Sciatic nerve (tissue), 2 donors: ENCODE measurements at regions not wholly inside any gene's neighbourhood (a gene's known extent, or its start where the extent isn't known, plus 50 kb on each side); places are given as distances from the start of the nearest gene placed in this dataset.

Source experiments
- ATAC-seq: fragments of 200-7000 bp; cut with Tn5 transposase; one replicate; pipeline ENCODE4 v1.9.1; 2020; ENCODE audit warnings: mild to moderate bottlenecking, moderate library complexity
- DNase-seq: peaks from one replicate; pipeline ENCODE4 v3.0.0-alpha.2; 2020; ENCODE audit warnings: low spot score
- intact Hi-C: fragments of 100-400 bp; cut with DNase I; formaldehyde crosslinking; loops from one replicate; pipeline ENCODE4 v1.14.2; 2022
- donor health status: DM: no; HTN: no; CAD: no.
- donor health status: DM: no; HTN: no; CAD: no.

DNA sequence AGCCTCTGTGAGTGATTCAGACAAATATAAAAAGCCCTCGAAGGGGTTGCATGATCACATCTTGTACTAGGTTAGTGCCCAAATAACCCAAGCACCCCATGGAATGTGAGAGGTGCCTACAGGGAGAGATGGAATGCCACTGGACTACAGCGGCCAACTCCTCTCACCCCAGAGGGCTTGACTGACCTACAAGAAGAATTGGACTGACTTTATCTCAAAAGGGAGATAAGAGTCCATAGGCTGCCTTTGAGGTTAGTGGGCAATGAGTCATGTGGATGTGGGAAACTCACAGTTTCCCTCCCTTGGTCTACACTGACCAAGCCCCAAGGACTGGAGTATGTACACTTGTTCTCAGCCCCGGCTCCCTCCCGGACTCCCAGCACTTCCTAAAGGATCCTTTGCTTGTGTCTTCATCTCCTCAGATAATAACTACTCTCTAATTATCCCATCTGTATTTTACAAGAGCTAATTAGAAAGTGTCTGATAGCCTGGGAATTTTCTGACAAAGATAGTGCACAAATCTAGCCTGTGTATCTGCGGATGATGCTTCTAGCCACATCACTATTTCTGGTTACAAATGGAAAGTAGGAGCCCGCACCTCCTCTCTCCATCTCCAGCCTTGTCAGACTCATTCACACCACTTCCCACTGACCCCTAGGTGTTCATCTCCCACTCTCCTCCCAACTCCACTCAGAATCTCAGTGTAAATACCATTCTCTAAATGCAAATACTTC is 547.8 kb upstream of the TBL1XR1 start:
- DNase-seq (no peak), ATAC-seq (no peak)
- intact Hi-C loops = no loop called here

DNA sequence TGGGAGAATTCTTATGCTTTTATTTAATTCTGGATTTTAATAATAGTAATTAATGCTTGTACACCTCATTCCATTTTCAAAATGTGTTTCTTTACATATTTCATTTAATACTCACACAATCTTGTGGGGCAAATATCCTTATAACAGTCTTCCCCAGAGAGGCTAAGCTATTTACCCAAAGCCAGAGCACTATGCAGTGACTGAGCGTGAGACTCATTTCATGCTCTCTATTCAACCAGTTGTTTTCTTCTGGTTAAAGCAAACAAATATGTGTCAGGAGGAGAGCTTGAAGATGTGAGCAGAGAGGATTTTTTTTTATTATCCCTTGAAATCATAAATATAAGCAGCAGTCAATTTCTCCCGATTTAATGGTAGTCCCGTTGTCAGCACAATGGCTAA is 548.3 kb upstream of the TBL1XR1 start:
- DNase-seq (no peak), ATAC-seq (no peak)
- intact Hi-C loops = no loop called here

DNA sequence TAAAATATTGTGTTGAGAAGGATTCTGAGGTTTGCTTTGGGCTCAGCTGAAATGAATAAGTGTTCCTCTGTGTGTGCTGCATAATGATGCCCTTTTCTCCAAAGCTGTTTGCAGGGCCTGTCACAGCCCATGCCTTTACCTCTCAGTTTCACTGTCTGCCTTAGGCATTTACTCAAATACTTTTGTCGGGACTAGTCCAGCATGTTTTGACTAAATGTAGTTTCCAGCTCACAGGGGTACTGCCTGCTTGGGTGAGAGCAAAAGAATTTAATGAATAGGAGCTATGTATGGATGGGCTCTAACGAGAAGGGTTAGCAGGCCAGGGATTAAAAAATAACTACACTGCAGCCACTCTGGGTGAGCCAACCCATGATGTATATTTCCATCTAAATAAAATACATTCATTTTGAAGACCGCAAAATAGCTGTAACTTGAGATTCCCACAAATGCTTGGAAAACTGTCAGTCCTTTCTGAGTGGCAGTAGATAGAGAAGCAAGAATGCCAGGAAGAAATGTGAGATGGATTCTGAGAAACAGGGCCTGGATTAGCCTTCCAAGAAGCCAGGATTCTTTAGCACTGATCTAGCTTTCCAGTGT is 549.2 kb upstream of the TBL1XR1 start:
- ATAC-seq = peak; percentile 74
- DNase-seq = no peak
- intact Hi-C loops = no loop called here

DNA sequence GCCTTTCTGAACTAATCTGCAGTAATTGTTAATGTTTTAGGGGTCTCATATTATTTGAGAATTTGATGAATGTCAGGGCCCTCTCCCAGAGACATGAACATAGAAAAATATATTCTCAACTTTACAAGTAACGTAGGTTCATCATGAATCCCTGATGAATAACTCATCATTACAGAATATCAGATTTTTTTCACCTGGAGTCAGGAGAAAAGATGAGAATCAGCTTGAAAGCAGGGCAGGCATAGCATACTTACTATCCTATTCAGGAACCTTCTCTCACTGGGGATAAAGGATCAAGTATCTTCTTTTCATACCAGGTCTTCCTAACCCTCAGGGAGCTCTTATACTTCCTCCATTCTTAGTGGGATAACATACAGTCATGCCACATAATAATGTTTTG is 552.6 kb upstream of the TBL1XR1 start:
- ATAC-seq = no peak
- DNase-seq = no peak
- intact Hi-C loops = no loop called here

DNA sequence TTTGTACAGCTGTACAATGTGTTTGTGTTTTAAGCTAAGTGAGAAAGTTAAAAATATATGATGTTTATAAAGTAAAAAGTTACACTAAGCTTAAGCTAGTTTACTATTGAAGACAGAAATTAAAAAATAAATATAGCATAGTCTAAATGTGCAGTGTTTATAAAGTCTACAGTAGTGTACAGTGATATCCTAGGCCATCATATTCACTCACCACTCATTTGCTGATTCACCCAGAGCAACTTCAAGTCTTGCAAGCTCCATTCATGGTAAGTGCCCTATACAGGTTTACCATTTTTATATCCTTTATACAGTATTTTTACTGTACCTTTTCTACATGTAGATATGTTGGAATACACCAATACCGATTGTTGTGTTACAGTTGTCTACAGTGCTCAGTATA is 553.2 kb upstream of the TBL1XR1 start:
- ATAC-seq (no peak), DNase-seq (no peak)
- intact Hi-C loops = no loop called here

DNA sequence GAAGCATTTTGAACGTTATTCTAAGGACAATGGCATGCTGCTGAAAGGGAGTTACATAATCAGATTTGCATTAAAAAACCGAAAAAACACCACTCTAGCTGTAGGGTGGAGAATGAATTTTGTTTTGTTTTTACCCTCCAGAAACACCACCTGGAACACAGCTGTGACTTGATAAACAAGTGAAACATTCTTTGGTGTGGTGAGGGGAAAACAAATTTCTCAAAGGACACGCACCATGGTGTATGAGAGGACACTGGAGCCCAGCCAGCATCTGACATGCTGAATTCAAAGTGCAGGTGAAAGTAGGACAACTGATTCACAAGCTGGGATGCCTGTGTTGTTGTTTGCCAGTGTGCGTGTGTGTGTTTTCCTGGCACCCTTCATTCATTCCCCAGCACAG is 554.5 kb upstream of the TBL1XR1 start:
- DNase-seq (no peak), ATAC-seq (no peak)
- intact Hi-C loops = no loop called here

DNA sequence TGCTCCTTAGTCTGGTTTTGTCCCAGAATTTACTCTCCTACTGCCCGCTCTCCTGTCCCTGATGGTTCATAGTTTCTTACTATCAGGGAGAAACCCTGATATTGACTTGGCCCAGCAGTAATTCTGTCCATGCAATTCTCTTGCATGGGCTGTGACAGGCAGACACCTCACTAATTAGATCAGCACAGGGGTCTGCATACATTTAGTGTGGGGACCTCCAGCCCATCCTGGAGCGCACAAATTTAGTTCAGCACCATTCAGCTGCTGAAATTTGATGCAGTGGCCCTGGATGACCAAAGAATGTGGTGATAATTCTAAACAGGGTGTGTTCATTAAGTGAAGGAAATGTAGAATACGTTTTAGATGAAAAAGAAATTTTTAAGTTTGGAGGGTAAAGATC is 555.5 kb upstream of the TBL1XR1 start:
- ATAC-seq (no peak), DNase-seq (no peak)
- intact Hi-C loops = no loop called here

DNA sequence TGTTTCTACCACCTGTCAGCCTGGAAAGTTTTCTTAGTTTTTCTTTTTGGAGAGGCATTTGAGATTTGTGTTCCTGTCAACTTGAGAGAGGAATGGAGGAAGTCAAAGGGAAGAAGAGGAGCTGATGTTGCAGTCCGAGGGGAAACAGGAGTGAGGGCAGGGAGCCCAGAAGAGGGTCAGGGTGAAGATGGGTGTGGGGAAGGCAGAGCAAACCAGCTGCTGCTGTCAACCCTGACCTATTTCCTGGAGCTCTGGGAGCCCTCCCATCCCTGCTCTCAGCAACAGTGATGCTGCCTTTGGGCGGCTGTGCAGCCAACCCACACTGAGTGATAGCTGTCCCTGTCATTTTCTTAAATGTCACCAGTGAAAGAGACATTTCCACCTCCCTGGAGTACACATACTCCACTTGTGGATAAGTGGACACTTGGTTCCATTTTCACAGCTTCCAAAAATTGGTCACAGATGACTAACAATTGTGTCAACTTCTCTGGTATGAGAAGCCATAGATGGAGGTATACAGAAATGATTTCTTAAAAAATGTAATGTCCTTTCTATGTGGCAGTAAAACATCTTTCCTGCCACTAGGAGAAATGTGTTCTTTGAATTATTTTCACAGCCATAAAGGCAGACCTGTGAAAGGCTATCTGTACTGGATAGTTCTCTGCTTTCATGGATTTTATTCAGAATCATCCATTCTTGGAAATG is 556.3 kb upstream of the TBL1XR1 start:
- intact Hi-C loops = no loop called here
- ATAC-seq = peak; percentile 94
- DNase-seq = peak; percentile 70

DNA sequence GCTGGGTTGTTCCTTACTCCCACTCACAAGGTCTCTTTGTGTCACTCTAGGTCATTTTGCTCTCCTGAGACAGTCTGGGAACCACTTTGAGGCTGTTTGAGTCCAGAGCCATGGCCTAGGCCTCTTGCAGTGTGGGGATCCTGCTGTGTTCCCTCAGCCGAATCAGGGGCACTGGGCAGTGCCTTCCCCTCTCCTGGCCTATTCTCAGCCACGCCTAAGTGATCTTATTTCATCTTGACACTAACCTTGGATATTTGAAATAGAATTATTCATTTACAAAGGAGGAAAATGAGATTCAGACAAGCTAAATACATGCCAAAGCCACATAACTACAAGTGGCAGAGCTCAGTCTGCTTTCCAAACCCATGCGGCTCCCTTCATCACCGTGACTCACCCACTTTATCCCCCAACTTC is 557.2 kb upstream of the TBL1XR1 start:
- DNase-seq = no peak
- intact Hi-C loops = no loop called here
- peak; percentile 49 for ATAC-seq

DNA sequence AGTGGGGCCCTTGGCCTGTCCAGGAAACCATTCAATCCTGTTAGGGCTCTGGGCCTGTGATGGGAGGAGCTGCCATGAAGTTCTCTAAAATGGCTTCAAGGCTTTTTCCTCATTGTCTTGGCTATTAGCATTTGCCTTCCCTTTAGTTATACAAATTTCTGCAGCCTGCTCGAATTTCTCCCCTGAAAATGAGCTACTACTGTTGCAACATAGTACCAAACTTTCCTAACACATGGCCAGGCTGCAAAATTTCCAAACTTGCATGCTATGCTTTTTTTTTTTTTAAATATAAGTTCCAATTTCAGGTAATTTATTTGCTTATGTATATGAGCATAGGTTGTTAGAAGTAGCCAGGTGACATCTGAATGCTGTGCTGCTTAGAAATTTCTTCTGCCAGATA is 560.8 kb upstream of the TBL1XR1 start:
- no peak for ATAC-seq
- DNase-seq = no peak
- intact Hi-C loops = no loop called here

DNA sequence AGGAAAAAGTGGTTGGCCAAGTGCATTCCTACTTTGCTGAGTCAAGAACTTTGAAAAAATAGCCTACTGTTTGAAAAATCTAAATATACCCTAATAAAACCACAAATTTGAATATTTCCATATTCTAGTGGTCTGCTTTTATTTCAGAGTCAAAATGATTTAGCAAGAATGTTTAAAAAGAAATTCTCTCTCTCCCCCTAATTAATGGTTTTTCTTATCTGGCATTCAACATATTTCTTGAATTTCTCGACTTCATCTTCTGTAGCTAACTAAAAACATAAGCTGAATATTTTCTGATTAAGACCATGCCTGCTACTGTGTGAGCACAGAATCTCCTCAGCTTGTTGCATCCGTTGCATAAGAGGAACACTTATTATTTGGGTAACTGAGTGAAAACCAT is 563.5 kb upstream of the TBL1XR1 start:
- intact Hi-C loops = no loop called here
- ATAC-seq = no peak

DNA sequence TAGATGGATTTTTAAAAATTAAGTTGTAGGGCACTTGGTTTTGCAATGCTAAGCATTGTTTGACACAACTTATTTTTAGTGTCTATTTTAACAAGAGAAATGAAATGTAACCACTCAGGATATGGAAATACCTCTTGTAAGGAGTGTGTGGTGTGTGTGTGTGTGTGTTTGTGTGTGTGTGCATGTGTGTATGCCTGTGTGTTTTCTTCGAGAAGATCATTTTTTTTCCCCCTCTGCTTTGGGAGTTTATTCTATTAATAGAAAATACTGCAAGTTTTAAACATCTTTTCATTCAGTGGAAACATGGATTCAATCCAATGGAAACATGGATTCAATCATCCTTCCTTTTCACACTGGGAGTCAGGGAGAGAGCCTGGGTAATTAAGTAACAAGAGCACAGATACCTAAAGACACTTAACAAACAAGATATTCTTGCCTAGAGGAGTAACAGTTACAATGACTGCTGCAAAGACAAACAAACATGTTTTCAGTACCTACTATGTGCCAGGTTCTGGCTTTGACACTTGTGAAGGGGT is 567.2 kb upstream of the TBL1XR1 start:
- peak; percentile 90 for ATAC-seq
- DNase-seq = no peak
- intact Hi-C loops = no loop called here

More for the DNA sequence above, 563.5 kb upstream of the TBL1XR1 start:
- DNase-seq = no peak

DNA sequence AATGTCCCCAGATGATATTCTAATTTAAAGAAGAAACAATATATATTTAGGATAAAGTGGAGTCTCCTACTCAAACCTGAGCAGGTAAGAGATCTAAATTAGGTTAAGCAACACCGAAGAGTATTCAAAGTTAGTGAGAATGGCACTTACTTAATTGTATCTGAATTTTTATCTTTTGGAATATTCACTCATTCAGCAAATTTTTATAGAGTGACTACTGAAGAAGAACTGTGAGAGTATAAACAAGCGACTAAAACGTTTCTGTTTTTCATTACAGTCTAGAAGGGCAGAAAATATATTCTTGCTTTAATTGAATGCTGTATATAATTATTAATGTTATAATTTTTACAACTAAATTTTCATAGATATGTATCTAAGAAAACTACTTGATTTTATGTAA is 567.7 kb upstream of the TBL1XR1 start:
- peak; percentile 30 for ATAC-seq
- intact Hi-C loops = no loop called here
- DNase-seq = no peak

DNA sequence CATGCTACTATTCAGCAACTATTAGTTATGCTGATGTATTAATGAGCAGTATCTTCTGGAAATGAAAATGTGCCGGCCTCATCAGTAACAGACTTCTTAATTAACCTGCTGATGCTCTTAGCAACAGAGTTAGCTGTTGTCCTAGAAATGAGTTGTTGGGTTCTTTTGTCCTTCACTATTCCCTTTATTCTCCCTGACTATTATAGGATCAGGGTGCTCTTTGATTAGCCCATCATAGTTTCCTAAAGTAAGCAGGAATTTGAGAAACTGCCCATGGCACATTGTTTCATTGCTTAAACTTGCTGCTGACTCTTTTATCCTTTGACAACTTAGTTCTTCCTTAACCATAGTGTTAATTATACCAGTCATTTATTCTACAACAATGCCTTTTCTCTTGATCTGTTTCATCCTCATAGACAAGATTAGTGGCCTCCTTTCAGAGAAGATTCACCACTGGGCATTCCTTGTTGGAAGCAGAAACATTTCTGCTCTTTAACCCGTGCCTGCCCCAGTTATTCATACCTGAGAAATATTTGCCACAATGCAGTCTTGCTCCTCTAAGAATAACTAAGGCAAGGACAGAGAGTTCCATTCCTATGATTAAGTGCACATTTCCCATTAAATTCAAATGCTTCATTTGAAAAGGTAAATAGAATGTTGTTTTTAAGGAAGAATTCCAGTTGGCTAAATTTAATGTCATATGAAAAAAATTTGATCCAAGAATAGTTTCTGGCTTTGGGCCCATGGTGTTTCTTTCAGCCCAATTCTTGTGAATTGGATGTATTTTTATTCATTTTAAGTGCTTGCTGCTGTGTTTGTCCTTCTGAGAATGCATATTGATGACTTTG is 573.3 kb upstream of the TBL1XR1 start:
- ATAC-seq (peak; percentile 27), DNase-seq (no peak)
- intact Hi-C loops = no loop called here

DNA sequence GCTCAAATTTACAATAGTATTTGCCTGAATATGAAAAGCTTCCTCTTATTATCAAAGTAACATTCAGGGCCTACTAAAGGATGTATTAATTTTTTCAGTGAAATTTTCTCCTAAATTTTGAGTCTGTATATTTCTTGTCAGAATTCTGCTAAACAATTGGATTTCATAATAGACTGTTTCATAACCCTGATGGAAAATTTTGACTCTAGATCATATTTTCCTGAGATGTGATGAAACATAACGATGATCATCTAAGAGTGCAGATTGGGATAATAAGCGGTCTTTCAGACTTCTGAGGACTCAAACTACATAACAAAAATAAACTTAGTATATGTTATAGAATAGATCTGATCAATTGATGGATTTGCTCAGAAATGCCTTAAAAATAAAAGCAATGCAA is 574.5 kb upstream of the TBL1XR1 start:
- no peak for DNase-seq
- intact Hi-C loops = no loop called here
- ATAC-seq = peak; percentile 66

DNA sequence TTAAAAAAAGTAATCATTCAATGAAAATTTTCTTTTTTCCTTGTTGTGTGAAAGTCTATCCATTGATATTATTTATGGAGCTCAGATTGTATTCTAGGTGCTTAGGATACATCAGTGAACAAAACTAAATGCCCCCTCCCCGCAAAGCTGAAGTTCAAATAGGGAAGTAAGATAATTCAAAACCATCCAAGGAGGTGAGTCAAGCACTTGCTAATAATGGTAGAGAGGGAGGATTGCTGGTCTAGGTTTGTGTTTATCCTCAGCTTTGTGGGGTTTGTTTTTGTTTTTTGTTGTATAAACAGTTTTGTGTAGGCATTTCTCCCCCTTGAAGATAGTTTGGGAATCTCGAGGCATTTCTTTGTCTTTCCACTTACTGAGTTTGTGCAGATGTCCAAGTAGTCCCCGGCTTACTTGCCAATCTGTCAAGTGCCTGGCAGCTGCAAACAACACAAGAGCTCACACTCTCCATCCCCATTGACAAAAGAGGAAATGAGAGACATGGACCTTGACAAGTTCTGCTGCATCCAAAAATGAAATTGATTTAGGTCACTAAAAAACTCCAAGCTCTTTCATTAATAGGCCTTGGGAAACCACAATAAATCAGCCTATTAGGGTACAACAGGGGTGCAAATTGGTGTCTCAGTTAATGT is 575.8 kb upstream of the TBL1XR1 start:
- DNase-seq (no peak), ATAC-seq (no peak)
- intact Hi-C loops = no loop called here

DNA sequence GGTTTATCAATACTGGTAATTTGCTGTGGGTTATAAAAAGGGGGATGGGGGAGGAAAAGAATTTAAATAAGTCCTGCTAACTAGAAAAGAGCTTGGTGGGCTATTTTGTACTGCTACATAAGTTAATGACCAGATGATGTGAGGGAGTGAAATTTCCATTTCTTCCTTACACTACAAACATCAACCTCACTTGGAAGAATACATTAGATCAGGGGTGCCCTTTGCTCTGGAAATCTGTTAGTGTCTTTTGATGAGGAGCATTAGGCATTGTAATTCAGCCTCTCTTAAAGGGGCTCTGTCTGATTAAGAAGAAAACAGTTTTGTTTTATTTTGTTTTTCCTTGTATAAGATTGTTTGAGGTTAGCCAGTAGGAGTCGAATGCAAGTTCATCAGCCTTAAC is 576.4 kb upstream of the TBL1XR1 start:
- DNase-seq = no peak
- intact Hi-C loops = no loop called here
- no peak for ATAC-seq

DNA sequence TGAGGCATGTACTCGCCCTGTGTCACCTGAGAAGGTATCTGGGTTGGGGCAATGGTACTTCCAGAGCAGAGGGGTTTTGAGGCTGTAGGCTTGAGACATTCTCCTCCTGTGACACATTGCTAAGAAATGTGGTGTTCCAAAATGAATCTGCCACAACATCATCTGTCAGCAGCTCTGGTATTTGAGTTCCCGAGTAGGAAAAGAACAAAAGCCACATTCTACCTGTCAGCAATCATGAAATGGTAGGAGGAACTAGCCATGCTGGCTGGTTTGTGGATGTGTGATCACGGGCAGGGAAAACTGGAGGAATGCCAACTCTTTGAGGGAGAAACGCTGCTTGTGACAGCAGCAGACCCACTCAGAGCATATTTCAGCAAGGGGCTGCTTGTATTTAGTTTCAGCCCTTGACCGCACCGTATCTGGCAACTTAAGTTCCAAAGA is 579.4 kb upstream of the TBL1XR1 start:
- intact Hi-C loops = no loop called here
- DNase-seq = no peak
- no peak for ATAC-seq

DNA sequence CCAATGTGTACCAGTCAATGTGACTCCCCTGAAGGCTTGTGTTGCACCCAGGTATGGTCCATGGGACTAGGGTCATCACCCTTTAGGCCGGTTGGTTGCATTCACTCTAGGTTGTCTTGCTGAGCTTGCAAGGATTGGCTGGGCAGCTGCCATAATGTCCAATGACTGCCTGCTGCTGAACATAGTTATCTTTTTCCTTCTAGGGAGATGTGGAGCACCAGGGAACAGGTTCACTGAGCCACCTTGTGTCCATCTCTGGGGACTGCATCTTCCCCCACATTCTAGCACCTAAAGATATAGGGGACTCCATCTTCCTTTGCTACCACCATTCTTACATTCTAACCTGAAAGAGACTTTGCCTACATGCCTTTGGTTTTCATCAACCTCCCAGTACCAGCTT is 580.4 kb upstream of the TBL1XR1 start:
- intact Hi-C loops = no loop called here
- DNase-seq (peak; percentile 63), ATAC-seq (no peak)
